Sciatic nerve (tissue), 2 donors: ENCODE measurements at regions not wholly inside any gene's neighbourhood (a gene's known extent, or its start where the extent isn't known, plus 50 kb on each side); places are given as distances from the start of the nearest gene placed in this dataset.

Experiments used
- ATAC-seq: fragments of 200-7000 bp; cut with Tn5 transposase; one replicate; pipeline ENCODE4 v1.9.1; 2020; ENCODE audit warnings: mild to moderate bottlenecking, moderate library complexity
- DNase-seq: peaks from one replicate; pipeline ENCODE4 v3.0.0-alpha.2; 2020; ENCODE audit warnings: low spot score
- intact Hi-C: fragments of 100-400 bp; cut with DNase I; formaldehyde crosslinking; loops from one replicate; pipeline ENCODE4 v1.14.2; 2022
- donor health status: DM: no; HTN: no; CAD: no.
- donor health status: DM: no; HTN: no; CAD: no.

GRCh38 chr7:54881816-54882520 lies 123.0 kb upstream of the SEC61G start:
- no peak for DNase-seq
- intact Hi-C loops = no loop called here
- ATAC-seq = peak; percentile 78

GRCh38 chr7:54882694-54883093 lies 123.7 kb upstream of the SEC61G start:
- DNase-seq (no peak), ATAC-seq (peak; percentile 58)
- intact Hi-C loops = no loop called here

GRCh38 chr7:54883576-54883975 lies 124.6 kb upstream of the SEC61G start:
- ATAC-seq = no peak
- no peak for DNase-seq
- intact Hi-C loops = no loop called here

- ATAC-seq (no peak), DNase-seq (no peak)
- intact Hi-C loops = no loop called here
Measured at GRCh38 chr7:54885285-54885684, 126.3 kb upstream of the SEC61G start.

- DNase-seq (no peak), ATAC-seq (peak; percentile 72)
- intact Hi-C loops = no loop called here
Measured at GRCh38 chr7:54888067-54888733, 129.2 kb upstream of the SEC61G start.

GRCh38 chr7:54888734-54889082 lies 129.7 kb upstream of the SEC61G start:
- intact Hi-C loops = no loop called here
- ATAC-seq (peak; percentile 53), DNase-seq (no peak)

GRCh38 chr7:54897891-54898290 lies 120.9 kb upstream of the EGFR start:
- intact Hi-C loops = no loop called here
- peak; percentile 45 for ATAC-seq
- DNase-seq = no peak

GRCh38 chr7:54898659-54899340 lies 120.0 kb upstream of the EGFR start:
- ATAC-seq (peak; percentile 88), DNase-seq (no peak)

GRCh38 chr7:54901840-54902239 lies 117.0 kb upstream of the EGFR start:
- DNase-seq (no peak), ATAC-seq (no peak)
- intact Hi-C loops = no loop called here

More at GRCh38 chr7:54898659-54899340, 120.0 kb upstream of the EGFR start:
- intact Hi-C loops = no loop called here

- intact Hi-C loops = no loop called here
- DNase-seq (no peak), ATAC-seq (peak; percentile 98)
Measured at GRCh38 chr7:54904130-54904529, 114.7 kb upstream of the EGFR start.

- no peak for ATAC-seq
- intact Hi-C loops = no loop called here
- no peak for DNase-seq
Measured at GRCh38 chr7:54904986-54905385, 113.8 kb upstream of the EGFR start.

- DNase-seq (no peak), ATAC-seq (no peak)
- intact Hi-C loops = no loop called here
Measured at GRCh38 chr7:54906963-54907362, 111.9 kb upstream of the EGFR start.

GRCh38 chr7:54907981-54908380 lies 110.8 kb upstream of the EGFR start:
- no peak for ATAC-seq
- intact Hi-C loops = no loop called here
- no peak for DNase-seq

- intact Hi-C loops = no loop called here
- no peak for DNase-seq
- ATAC-seq = no peak
Measured at GRCh38 chr7:54908760-54909438, 109.9 kb upstream of the EGFR start.

- DNase-seq = no peak
- no peak for ATAC-seq
- intact Hi-C loops = no loop called here
Measured at GRCh38 chr7:54915870-54916598, 102.8 kb upstream of the EGFR start.

GRCh38 chr7:54917613-54918391 lies 101.0 kb upstream of the EGFR start:
- intact Hi-C loops = no loop called here
- DNase-seq = no peak
- no peak for ATAC-seq

- ATAC-seq (no peak), DNase-seq (no peak)
- intact Hi-C loops = no loop called here
Measured at GRCh38 chr7:54921116-54921515, 97.7 kb upstream of the EGFR start.

- ATAC-seq (no peak), DNase-seq (no peak)
- intact Hi-C loops = no loop called here
Measured at GRCh38 chr7:54931532-54931931, 87.3 kb upstream of the EGFR start.
